Brain pericyte (primary cell): ENCODE measurements at regions not wholly inside any gene's neighbourhood (a gene's known extent, or its start where the extent isn't known, plus 50 kb on each side); places are given as distances from the start of the nearest gene placed in this dataset.

Experiments used
- DNase-seq: peaks from one replicate; pipeline ENCODE4 v3.0.0-alpha.2; 2012; ENCODE audit warnings: low read depth, low spot score

GRCh38 chr4:149296503-149296902 lies 519.1 kb downstream of the IQCM start:
- DNase-seq: no peak

DNA sequence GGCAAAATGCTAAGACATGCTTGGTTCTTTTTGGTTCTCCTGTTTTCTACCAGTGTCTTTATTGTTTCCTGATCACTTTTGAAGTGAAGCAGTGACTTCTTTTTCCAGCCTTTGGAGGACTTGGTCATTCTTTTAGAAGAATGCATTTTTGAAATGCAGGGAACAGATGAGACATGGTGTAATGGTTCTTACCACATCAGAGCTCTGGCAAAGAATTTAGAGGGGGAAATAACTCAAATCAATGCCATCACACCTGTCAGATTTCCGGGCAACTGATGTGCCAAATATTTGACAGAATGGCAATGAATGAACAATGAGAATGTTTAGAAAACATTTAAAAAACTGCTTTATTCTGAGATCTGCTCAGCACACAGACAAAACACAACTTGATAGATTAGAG lies 519.6 kb downstream of the IQCM start:
- no peak for DNase-seq

- DNase-seq: no peak
Measured at GRCh38 chr4:149294601-149295000, 521.0 kb downstream of the IQCM start.

- no peak for DNase-seq
Measured at GRCh38 chr4:149293046-149293649, 522.5 kb downstream of the IQCM start.

- no peak for DNase-seq
Measured at GRCh38 chr4:149292425-149293007, 523.1 kb downstream of the IQCM start.

GRCh38 chr4:149291463-149291862 lies 524.2 kb downstream of the IQCM start:
- peak; percentile 3 for DNase-seq

DNA sequence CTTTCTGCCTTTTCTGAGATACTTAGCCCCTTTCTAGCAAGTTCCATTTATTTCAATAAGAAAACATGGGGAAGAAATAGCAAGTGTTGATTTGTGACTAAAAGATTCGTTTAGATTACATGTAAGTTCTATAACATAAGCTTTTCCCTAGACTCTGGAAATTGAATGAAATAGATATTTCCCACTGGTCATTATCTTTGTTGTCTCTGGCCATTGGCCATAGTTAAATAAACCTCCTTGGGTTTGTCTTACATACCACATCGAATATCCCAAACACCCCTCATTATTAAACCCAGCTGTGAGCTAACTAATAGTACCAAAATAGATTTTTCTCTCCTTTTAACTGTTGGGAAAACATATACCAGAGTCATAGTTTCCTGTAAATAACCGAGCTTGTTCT lies 534.8 kb downstream of the IQCM start:
- no peak for DNase-seq

DNA sequence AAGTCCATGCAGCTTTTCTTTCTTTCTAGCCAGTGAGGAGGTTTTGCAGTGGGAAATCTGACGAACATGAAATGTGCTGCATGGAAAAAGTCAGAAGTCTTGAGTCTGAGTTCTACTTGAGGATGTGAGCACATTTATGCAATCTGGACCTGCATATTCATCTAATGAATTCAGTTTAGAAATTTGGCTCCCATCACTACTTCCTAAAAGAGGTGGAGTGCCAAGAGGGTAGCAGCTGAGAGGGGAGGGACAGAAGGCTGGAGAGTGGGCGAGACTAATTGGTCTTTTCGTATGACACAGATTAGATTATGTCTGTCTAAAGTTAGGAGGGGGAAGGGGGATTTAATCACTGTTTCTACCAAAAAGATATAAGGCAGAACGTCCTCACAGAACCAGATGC lies 535.9 kb downstream of the IQCM start:
- DNase-seq: no peak

DNA sequence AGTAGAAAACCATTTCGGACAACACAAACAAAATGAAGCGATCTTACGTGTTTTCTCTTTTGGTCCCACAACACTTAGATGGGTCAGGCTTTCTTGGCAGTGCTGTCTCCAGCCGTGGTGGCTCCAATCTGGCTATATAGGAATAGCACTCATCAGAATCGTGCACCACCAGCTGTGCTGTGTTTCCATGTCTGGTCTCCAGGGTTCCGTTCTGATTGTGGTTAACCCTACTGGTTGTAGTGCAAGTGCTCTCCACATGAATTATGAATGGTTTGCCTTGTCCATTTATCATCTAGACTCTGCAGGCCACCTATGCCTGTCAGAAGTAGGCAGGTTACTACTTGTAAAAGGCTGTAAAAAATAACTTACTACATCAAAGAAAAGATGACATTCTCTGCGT lies 536.3 kb downstream of the IQCM start:
- DNase-seq: no peak

GRCh38 chr4:149277705-149278104 lies 537.9 kb downstream of the IQCM start:
- DNase-seq: no peak

- DNase-seq: no peak
Measured at GRCh38 chr4:149269835-149270234, 545.8 kb downstream of the IQCM start.

- DNase-seq: no peak
Measured at GRCh38 chr4:149266301-149266700, 549.3 kb downstream of the IQCM start.

- DNase-seq: no peak
Measured at GRCh38 chr4:149265645-149266044, 550.0 kb downstream of the IQCM start.

GRCh38 chr4:149264093-149264733 lies 551.4 kb downstream of the IQCM start:
- peak; percentile 17 for DNase-seq

- DNase-seq: no peak
Measured at GRCh38 chr4:149248191-149248764, 567.4 kb downstream of the IQCM start.

DNA sequence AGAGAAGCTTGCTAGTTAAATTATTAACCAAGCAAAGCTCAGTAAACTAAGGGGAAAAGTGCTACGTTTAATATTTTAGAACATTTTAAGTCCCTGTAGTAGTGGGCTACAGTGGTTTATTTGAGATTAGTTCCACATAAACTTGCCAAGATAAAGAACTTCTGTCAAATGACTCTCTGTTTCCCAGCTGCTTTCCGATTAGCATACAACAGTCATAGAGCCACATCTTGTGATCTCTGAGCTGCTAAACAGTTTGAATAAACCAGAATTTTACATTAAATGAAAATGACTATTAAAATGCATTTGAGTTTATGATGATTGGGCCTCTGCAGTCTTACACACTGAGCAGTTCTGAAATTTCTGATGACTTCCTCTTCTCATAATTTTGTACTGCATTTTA lies 568.5 kb downstream of the IQCM start:
- no peak for DNase-seq

GRCh38 chr4:149245333-149245732 lies 570.3 kb downstream of the IQCM start:
- no peak for DNase-seq

GRCh38 chr4:149238097-149238496 lies 577.5 kb downstream of the IQCM start:
- no peak for DNase-seq

DNA sequence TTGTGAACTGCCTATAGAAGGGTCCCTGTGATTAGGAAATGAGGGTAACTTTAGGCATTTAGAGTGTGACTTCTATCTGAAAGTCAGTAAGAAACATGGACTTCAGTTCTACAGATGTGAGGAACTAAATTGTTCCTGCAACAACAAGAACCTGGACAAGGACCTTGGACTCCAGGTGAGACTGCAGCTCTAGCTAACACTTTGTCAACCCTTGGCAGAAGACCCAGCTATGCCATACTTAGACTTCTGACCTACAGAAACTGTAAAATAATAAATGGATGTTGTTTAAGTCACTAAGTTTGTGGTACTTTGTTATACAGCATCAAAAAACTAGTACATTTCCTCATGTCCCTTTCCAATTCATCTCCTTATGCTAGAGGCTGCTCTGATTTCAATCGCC lies 580.8 kb downstream of the IQCM start:
- no peak for DNase-seq

GRCh38 chr4:149223659-149224058 lies 592.0 kb downstream of the IQCM start:
- DNase-seq: no peak

DNA sequence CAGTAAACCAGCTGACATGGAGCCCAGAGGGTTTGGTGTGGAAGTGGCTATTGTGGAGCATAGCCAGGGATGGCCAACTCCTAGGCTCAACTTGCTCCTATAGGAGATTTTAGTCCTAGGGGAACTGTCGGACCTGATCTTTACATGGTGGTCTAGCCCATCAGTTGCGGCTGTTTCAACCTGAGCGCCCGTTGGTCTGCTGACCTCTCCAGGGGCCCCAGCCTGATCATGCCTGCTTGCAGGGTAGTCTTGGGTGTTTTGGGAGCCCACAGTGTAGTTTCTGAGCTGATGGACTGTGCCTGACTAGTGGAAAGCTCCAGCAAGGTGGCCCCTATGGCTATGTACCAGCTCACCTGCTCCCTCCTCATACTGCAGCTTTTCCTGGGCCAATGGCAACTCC lies 597.0 kb downstream of the IQCM start:
- DNase-seq: no peak

DNA sequence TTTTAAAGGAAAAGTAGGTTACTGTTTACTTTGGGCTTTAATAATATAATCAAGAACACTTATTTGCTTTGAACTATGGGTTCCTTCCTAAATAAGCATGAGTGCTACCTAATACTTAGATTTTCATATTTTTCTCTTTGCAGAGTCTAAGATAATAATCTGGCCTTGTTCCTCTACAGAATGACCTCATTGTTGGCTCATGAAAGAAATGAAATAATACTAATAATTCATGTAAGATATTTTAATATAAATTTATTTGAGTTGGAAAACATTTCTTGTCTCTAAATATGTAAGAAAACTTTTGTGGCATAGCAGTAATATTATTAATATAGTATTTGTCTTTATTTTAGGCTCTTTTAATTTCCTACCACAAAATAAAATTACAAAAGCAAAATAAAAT lies 601.3 kb downstream of the IQCM start:
- DNase-seq: no peak

DNA sequence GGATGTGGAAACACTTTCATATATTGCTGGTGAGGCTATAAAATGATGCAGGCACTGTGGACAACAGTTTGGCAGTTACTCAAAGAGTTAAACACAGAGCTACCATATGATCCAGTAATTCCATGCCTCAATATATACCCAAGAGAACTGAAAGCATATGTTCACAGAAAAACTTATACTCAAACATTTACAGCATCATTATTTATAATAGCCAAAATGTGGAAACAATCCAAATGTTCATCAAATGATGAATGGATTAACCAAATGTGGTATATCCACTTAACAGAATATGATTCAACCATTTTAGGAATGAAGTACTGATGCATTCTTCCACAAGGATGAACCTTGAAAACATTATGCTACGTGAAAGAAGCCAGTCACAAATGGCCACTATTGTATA lies 603.8 kb downstream of the IQCM start:
- no peak for DNase-seq
